Neural crest cell (in vitro differentiated cells): ENCODE measurements at regions not wholly inside any gene's neighbourhood (a gene's known extent, or its start where the extent isn't known, plus 50 kb on each side); places are given as distances from the start of the nearest gene placed in this dataset.

Source experiments
- DNase-seq: peaks from one replicate; pipeline ENCODE4 v3.0.0; 2021; ENCODE audit warnings: low read depth, mixed read lengths, low spot score
- H3K27ac Mint-ChIP-seq: one replicate; pipeline ENCODE4 v1.8.0; 2021; ENCODE audit warnings: mild to moderate bottlenecking, mixed read lengths; ENCODE audit not compliant: unreplicated experiment
- H3K27me3 Mint-ChIP-seq: 2 replicates; pipeline ENCODE4 v1.8.0; 2021; ENCODE audit warnings: low read depth, mild to moderate bottlenecking, mixed read lengths
- H3K36me3 Mint-ChIP-seq: 2 replicates; pipeline ENCODE4 v1.8.0; 2021; ENCODE audit warnings: low read depth, mild to moderate bottlenecking, mixed read lengths
- H3K4me1 Mint-ChIP-seq: 2 replicates; pipeline ENCODE4 v1.8.0; 2021; ENCODE audit warnings: mixed read lengths
- H3K4me3 Mint-ChIP-seq: one replicate; pipeline ENCODE4 v1.8.0; 2021; ENCODE audit warnings: mild to moderate bottlenecking, mixed read lengths
- H3K9me3 Mint-ChIP-seq: 2 replicates; pipeline ENCODE4 v1.8.0; 2021; ENCODE audit warnings: mixed read lengths
- CTCF ChIP-seq: fragments of 200-600 bp; sonication (generic); conservative IDR thresholded peaks from 2 replicates; pipeline ENCODE4 v1.5.0; 2021; ENCODE audit warnings: antibody characterized with exemption, mild to moderate bottlenecking

- Mint-ChIP-seq H3K9me3 (peaks cover 6% of the 10 kb centered on the region), H3K36me3 (no peaks in the 10 kb centered on the region), H3K4me1 (no peaks in the 10 kb centered on the region), H3K27ac (no peak overlapping the region), H3K27me3 (no peaks in the 10 kb centered on the region), H3K4me3 (no peak overlapping the region)
- no peak for TF ChIP-seq CTCF
- no peak for DNase-seq
These were observed 336.1 kb upstream of the C11orf87 start for GRCh38 chr11:109085708-109086373.

- H3K9me3 Mint-ChIP-seq = peaks cover 6% of the 10 kb centered on the region
- H3K27ac Mint-ChIP-seq = no peak overlapping the region
- H3K36me3 Mint-ChIP-seq = no peaks in the 10 kb centered on the region
- no peak for DNase-seq
- TF ChIP-seq CTCF = no peak
- H3K27me3 Mint-ChIP-seq = no peaks in the 10 kb centered on the region
- H3K4me3 Mint-ChIP-seq = no peak overlapping the region
- no peaks in the 10 kb centered on the region for H3K4me1 Mint-ChIP-seq
These were observed 335.1 kb upstream of the C11orf87 start for GRCh38 chr11:109086931-109087330.

GRCh38 chr11:109088086-109088485, 333.9 kb upstream of the C11orf87 start:
- H3K36me3 Mint-ChIP-seq = no peaks in the 10 kb centered on the region
- peaks cover 6% of the 10 kb centered on the region for H3K9me3 Mint-ChIP-seq
- H3K4me3 Mint-ChIP-seq = no peak overlapping the region
- no peaks in the 10 kb centered on the region for H3K4me1 Mint-ChIP-seq
- no peak overlapping the region for H3K27ac Mint-ChIP-seq
- H3K27me3 Mint-ChIP-seq = no peaks in the 10 kb centered on the region
- no peak for TF ChIP-seq CTCF
- no peak for DNase-seq

GRCh38 chr11:109089144-109089543, 332.8 kb upstream of the C11orf87 start:
- no peak for DNase-seq
- no peak for TF ChIP-seq CTCF
- Mint-ChIP-seq H3K27ac (no peak overlapping the region), H3K36me3 (no peaks in the 10 kb centered on the region), H3K27me3 (no peaks in the 10 kb centered on the region), H3K4me3 (no peak overlapping the region), H3K9me3 (peaks cover 6% of the 10 kb centered on the region), H3K4me1 (no peaks in the 10 kb centered on the region)

GRCh38 chr11:109093354-109093753, 328.6 kb upstream of the C11orf87 start:
- no peak for DNase-seq
- Mint-ChIP-seq H3K9me3 (no peaks in the 10 kb centered on the region), H3K4me3 (no peak overlapping the region), H3K4me1 (no peaks in the 10 kb centered on the region), H3K36me3 (no peaks in the 10 kb centered on the region), H3K27ac (no peak overlapping the region), H3K27me3 (no peaks in the 10 kb centered on the region)
- TF ChIP-seq CTCF = no peak
